BLaER1 (cell line): ENCODE measurements at regions not wholly inside any gene's neighbourhood (a gene's known extent, or its start where the extent isn't known, plus 50 kb on each side); places are given as distances from the start of the nearest gene placed in this dataset.

Experiments
- H3K27ac ChIP-seq: shearing (Covaris generic); formaldehyde crosslinking; 2 replicates; pipeline ENCODE4 v1.8.1; 2022
- H3K27me3 ChIP-seq: shearing (Covaris generic); formaldehyde crosslinking; 2 replicates; pipeline ENCODE4 v1.8.1; 2022
- H3K36me3 ChIP-seq: shearing (Covaris generic); formaldehyde crosslinking; 2 replicates; pipeline ENCODE4 v1.8.1; 2022
- H3K4me1 ChIP-seq: shearing (Covaris generic); formaldehyde crosslinking; 2 replicates; pipeline ENCODE4 v1.8.1; 2022
- H3K4me2 ChIP-seq: shearing (Covaris generic); formaldehyde crosslinking; 2 replicates; pipeline ENCODE4 v1.8.1; 2022
- H3K4me3 ChIP-seq: shearing (Covaris generic); formaldehyde crosslinking; 2 replicates; pipeline ENCODE4 v1.8.1; 2022
- H3K9ac ChIP-seq: shearing (Covaris generic); formaldehyde crosslinking; 2 replicates; pipeline ENCODE4 v1.8.1; 2022
- H3K9me3 ChIP-seq: shearing (Covaris generic); formaldehyde crosslinking; 2 replicates; pipeline ENCODE4 v1.8.1; 2022
- H4K20me1 ChIP-seq: shearing (Covaris generic); formaldehyde crosslinking; 2 replicates; pipeline ENCODE4 v1.8.1; 2022
- Cebpa-rat ChIP-seq: shearing (Covaris generic); IDR thresholded peaks from 2 replicates; pipeline ENCODE4 v1.8.1; 2022

DNA sequence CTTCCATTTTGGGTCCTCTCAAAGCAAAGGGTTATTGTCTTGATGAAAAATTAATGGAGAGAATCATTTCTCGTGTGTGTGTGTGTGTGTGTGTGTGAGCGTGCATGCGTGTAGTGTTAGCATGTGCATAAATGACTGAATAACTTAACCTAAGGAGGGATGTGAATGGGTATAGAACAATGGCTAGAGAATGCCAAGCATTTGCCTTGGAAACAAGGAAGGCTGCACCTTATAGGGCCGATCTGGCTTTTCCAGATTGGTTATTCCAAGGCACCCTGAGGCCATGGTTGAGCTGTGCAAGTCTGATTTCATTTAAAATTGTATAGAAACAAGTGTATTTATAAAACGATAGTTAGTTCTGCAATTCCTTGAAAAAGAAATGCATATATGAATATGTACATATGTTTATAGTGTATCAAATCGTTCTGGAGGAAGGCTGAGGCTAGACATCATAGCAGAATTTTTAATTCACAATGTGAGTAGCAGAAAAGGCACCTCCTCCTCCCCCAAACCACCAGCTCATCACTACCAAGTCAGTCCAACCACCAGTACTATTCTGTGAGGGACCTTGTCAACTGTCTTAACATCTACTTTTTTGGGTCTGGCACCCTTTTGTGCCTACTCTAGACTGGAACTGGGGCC lies 322.7 kb upstream of the ISX start:
- H3K4me2 ChIP-seq, result no peak overlapping the region
- no peak overlapping the region for H3K4me3 ChIP-seq
- H3K9me3 ChIP-seq, result no peaks in the 10 kb centered on the region
- no peak overlapping the region for H3K27ac ChIP-seq
- no peak for TF ChIP-seq Cebpa-rat
- no peaks in the 10 kb centered on the region for H3K4me1 ChIP-seq
- no peaks in the 10 kb centered on the region for H3K27me3 ChIP-seq
- H3K36me3 ChIP-seq, result no peaks in the 10 kb centered on the region
- no peaks in the 10 kb centered on the region for H4K20me1 ChIP-seq
- no peak overlapping the region for H3K9ac ChIP-seq

DNA sequence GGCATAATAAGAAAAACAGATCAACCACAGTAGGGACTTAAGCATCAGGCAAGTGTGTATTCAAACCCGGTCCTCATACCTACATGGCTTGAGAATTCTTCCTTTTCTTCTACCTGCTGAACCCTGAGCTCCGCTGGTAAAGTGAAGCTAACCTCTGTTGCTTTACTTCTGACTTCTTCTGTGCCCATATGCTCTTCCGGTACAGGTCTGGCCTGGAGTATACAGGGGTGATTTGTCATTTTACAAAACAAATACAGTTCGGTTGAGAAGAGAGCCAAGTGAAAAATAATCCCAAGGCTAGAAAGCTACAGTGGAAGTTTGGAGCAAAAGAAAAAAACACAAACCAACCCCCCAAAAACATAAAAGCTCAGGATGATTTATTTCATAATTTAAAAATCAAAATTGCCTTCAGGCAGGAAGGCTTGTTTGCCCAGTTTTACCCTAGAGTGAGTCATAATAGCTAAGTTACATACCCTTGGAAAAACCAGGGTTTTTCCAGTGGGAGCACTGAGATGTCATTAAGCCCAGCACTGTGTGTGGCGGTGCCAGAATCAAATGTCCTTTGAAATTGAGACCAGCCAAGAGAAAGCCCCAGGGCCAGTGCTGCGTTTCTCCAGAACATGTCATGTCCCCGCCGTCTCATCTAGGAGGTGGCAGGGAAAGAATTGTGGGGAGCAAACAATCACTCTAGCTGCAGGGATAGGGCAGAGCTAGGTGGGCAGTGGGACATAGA lies 305.5 kb upstream of the ISX start:
- Histone ChIP-seq H3K9ac (no peak overlapping the region), H4K20me1 (no peaks in the 10 kb centered on the region), H3K27me3 (no peaks in the 10 kb centered on the region), H3K27ac (no peak overlapping the region), H3K36me3 (no peaks in the 10 kb centered on the region), H3K4me2 (no peak overlapping the region), H3K9me3 (no peaks in the 10 kb centered on the region), H3K4me3 (no peak overlapping the region), H3K4me1 (peaks cover 6% of the 10 kb centered on the region; the same call in 1 of the 2 replicates)
- TF ChIP-seq Cebpa-rat, result no peak

DNA sequence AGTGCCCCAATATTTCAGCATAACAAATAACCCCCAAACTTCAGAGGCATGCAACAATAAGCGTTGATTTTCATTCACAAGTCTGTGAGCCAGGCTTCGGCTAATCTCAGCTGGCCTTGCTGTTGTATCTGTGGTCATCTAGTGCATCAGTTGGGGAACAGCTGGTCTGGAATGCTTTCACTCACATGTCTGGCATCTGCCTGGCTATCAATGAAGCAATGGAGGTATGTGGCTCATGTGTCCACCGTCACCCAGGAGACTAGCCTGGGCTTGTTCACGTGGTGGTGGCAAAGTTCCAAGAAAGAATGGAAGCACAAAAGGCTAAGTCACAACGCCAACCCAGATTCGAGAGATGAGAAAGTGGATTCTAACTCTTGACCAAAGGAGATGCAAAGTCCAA lies 304.8 kb upstream of the ISX start:
- no peak overlapping the region for H3K27ac ChIP-seq

DNA sequence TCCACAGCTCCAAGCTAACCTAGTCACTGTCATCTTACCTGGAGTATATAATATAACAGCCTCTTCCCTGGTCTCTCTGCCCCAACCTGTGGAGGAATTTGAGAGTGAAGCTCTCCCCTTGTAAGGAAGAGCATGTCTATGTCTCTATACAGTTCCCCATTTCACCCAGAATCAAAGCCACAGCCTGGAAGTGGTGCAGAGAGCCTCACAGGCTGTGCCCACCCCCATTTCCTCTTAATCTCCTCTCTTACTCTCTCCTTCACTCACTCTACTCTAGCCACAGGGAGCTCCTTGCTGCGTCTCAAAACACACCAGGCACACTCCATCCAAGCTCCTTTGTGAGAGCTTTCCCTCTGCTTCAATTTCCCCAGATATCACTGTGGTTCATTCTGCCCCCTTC lies 302.5 kb upstream of the ISX start:
- no peaks in the 10 kb centered on the region for H3K27me3 ChIP-seq
- no peaks in the 10 kb centered on the region for H3K9me3 ChIP-seq
- peaks cover 6% of the 10 kb centered on the region; the same call in 1 of the 2 replicates for H3K4me1 ChIP-seq
- H3K4me2 ChIP-seq, result 0 out of 2 replicates have a peak overlapping the region, but pooled peaks have one; percentile 4
- no peak overlapping the region for H3K27ac ChIP-seq
- no peak overlapping the region for H3K9ac ChIP-seq
- TF ChIP-seq Cebpa-rat, result no peak
- no peak overlapping the region for H3K4me3 ChIP-seq
- H3K36me3 ChIP-seq, result no peaks in the 10 kb centered on the region
- no peaks in the 10 kb centered on the region for H4K20me1 ChIP-seq

More for the DNA sequence above, 304.8 kb upstream of the ISX start:
- Histone ChIP-seq H3K4me2 (no peak overlapping the region), H3K9ac (no peak overlapping the region), H3K9me3 (no peaks in the 10 kb centered on the region), H3K4me3 (no peak overlapping the region), H3K27me3 (no peaks in the 10 kb centered on the region), H4K20me1 (no peaks in the 10 kb centered on the region), H3K4me1 (peaks cover 6% of the 10 kb centered on the region; the same call in 1 of the 2 replicates), H3K36me3 (no peaks in the 10 kb centered on the region)
- no peak for TF ChIP-seq Cebpa-rat

DNA sequence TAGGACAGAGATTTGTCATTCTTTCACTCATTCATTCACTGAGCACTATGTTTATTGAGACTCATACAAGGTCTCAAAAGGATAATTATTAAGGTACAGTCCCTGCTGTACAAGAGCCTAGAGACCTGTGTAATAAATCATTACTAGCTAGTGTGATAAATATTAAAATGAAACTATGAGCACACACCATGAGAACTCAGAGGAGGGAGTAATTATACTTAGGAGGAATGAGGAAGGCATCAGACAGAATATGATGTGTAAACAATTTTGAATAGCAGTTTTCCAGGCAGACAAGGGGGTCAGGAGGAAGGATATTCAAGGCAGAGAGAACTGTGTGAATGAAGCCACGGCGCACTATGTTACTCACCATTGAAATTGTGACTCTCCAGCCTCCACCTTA lies 300.8 kb upstream of the ISX start:
- no peak overlapping the region for H3K4me2 ChIP-seq

DNA sequence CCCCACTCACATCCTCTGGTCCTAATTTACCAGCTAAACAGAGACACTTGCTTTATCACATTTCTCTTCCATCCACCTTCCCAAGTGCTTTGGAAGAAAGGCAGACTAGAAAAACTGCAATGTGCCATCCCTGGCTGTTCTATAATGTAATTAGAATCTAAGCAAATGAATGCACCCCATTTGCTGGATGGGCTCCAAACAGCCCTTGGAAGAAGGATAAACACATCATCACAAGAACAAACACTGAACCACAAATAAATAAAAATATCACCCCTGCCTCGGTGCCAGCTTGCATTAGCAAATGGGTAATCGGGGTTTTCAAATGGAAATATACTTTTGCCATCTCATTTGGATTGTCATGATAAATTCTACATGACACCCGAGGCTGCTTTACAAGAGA lies 296.6 kb upstream of the ISX start:
- Histone ChIP-seq H3K27me3 (no peaks in the 10 kb centered on the region), H3K4me2 (no peak overlapping the region), H4K20me1 (no peaks in the 10 kb centered on the region), H3K4me1 (no peaks in the 10 kb centered on the region), H3K36me3 (no peaks in the 10 kb centered on the region), H3K9ac (no peak overlapping the region), H3K4me3 (no peak overlapping the region), H3K27ac (no peak overlapping the region), H3K9me3 (no peaks in the 10 kb centered on the region)
- no peak for TF ChIP-seq Cebpa-rat

More for the DNA sequence above, 300.8 kb upstream of the ISX start:
- Histone ChIP-seq H4K20me1 (no peaks in the 10 kb centered on the region), H3K27ac (no peak overlapping the region), H3K36me3 (no peaks in the 10 kb centered on the region), H3K9me3 (no peaks in the 10 kb centered on the region), H3K27me3 (no peaks in the 10 kb centered on the region), H3K9ac (no peak overlapping the region), H3K4me1 (peaks cover 6% of the 10 kb centered on the region; the same call in 1 of the 2 replicates), H3K4me3 (no peak overlapping the region)
- TF ChIP-seq Cebpa-rat, result no peak

DNA sequence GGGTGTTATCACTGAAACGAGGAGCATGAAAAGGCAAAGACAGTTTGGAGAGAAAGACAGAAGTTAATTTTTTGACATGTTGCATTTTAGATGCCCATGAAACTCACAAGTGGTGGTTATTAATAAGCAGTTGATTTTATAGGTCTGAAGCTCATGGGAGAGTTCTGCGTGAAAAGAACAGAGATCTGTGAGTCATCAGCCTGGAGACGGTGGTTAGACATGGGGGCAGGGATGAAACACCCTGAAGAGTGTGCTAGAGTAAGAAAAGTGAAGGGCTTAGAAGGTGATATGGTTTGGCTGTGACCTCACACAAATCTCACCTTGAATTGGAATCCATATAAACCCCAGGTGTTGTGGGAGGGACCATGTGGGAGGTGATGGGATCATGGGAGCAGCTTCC lies 289.1 kb upstream of the ISX start:
- no peaks in the 10 kb centered on the region for H3K36me3 ChIP-seq
- TF ChIP-seq Cebpa-rat, result no peak
- H4K20me1 ChIP-seq, result no peaks in the 10 kb centered on the region

DNA sequence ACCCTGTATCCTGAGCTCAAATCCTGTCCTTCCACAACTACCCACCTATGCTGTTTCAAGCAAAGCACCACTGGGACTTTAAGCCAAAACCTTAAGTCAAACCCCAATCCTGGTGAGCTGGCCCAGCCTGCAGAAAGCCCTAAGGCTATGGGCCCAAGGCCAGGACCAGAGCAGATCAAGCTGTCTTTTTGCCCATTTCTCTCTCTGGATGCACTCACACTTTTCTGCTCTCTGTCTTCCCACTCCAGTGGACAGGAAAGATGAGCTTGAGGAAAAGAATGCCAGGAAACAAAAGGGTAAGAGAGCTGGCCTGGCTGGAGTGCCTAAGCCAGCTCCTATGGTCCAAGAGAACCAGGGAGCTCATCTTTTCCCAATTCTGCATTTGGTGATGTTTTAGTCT lies 284.3 kb upstream of the ISX start:
- no peak overlapping the region for H3K9ac ChIP-seq
- TF ChIP-seq Cebpa-rat, result no peak

More for the DNA sequence above, 289.1 kb upstream of the ISX start:
- Histone ChIP-seq H3K4me1 (no peaks in the 10 kb centered on the region), H3K9me3 (peaks cover 23% of the 10 kb centered on the region), H3K27ac (no peak overlapping the region), H3K9ac (no peak overlapping the region), H3K4me2 (no peak overlapping the region), H3K27me3 (no peaks in the 10 kb centered on the region), H3K4me3 (no peak overlapping the region)

DNA sequence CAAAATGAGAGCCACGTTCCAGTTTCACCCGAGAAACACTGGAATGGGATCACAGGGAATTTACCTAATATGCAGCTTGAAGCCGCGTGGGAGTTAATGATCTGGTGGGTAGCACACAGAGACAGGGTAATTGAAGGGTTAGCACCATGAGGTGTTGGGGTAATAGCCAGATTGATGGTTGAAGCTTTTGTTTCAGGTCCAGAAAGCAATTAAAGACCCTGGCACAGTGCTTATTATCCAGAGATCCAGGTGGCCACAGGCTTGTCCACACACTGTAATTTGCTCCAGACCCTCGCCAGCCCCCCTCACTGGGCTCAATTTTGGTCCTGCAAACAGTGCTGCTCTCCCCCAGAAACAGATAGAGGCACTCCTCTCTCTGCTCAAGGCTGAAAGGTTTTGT lies 282.5 kb upstream of the ISX start:
- no peak overlapping the region for H3K4me2 ChIP-seq
- no peaks in the 10 kb centered on the region for H3K36me3 ChIP-seq
- no peaks in the 10 kb centered on the region for H3K4me1 ChIP-seq
- no peak for TF ChIP-seq Cebpa-rat
- H3K27me3 ChIP-seq, result no peaks in the 10 kb centered on the region
- H3K9me3 ChIP-seq, result peaks cover 7% of the 10 kb centered on the region; the same call in 1 of the 2 replicates
- H3K4me3 ChIP-seq, result no peak overlapping the region
- H3K27ac ChIP-seq, result no peak overlapping the region
- H4K20me1 ChIP-seq, result no peaks in the 10 kb centered on the region
- H3K9ac ChIP-seq, result no peak overlapping the region

More for the DNA sequence above, 284.3 kb upstream of the ISX start:
- no peak overlapping the region for H3K27ac ChIP-seq
- H3K4me1 ChIP-seq, result no peaks in the 10 kb centered on the region
- H3K27me3 ChIP-seq, result no peaks in the 10 kb centered on the region
- H3K4me3 ChIP-seq, result no peak overlapping the region
- H3K9me3 ChIP-seq, result peaks cover 23% of the 10 kb centered on the region
- H4K20me1 ChIP-seq, result no peaks in the 10 kb centered on the region
- H3K36me3 ChIP-seq, result no peaks in the 10 kb centered on the region
- H3K4me2 ChIP-seq, result no peak overlapping the region

DNA sequence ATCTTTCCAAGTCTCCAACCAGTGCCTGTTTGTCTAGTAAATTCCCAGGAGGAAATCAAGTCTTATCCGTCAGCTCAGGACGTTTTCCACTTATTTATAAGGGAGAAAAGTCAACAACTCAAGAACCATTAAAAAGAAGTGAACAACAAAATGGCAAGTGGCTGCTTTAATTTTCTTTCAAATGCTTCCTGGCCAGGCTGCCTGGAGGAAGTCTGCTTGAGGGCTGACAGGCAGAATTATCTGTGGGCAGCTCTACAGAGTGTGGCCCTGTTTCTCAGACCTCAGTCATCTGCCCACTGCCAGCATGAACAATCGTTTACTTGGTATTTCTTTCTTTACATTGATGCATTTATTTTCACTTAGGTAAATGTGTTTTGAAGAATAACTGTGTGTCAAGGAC lies 281.9 kb upstream of the ISX start:
- no peak for TF ChIP-seq Cebpa-rat
- Histone ChIP-seq H3K9me3 (peaks cover 8% of the 10 kb centered on the region; the same call in 1 of the 2 replicates), H3K4me3 (no peak overlapping the region), H3K4me2 (no peak overlapping the region), H3K36me3 (no peaks in the 10 kb centered on the region), H3K27ac (no peak overlapping the region), H3K27me3 (no peaks in the 10 kb centered on the region), H4K20me1 (no peaks in the 10 kb centered on the region), H3K4me1 (no peaks in the 10 kb centered on the region), H3K9ac (no peak overlapping the region)
